Neural cell (in vitro differentiated cells): ENCODE measurements at regions not wholly inside any gene's neighbourhood (a gene's known extent, or its start where the extent isn't known, plus 50 kb on each side); places are given as distances from the start of the nearest gene placed in this dataset.
A peak's percentile ranks its signal among the peaks of the same experiment; 100 is the strongest.

ENCODE experiments used
- H2AFZ ChIP-seq: fragments of 200-600, 300-800 bp; sonication (generic), shearing (Covaris generic); 2 replicates; pipeline ENCODE4 v1.6.0; 2014; ENCODE audit warnings: low read depth, mild to moderate bottlenecking, antibody characterized with exemption, low read length, moderate library complexity
- H3F3A ChIP-seq: fragments of 200-600 bp; shearing (Covaris generic); 2 replicates; pipeline ENCODE4 v1.6.1; 2016; ENCODE audit warnings: mild to moderate bottlenecking, moderate library complexity, mixed read lengths, antibody characterized with exemption, low read length; ENCODE audit not compliant: insufficient read depth, poor library complexity, severe bottlenecking
- H3K27ac ChIP-seq: fragments of 200-600, 300-800 bp; sonication (generic), shearing (Covaris generic); 2 replicates; pipeline ENCODE4 v1.5.1; 2014; ENCODE audit warnings: mild to moderate bottlenecking, low read length, moderate library complexity
- H3K27me3 ChIP-seq: fragments of 300-800, 200-600 bp; sonication (generic), shearing (Covaris generic); 2 replicates; pipeline ENCODE4 v1.6.0; 2014; ENCODE audit warnings: mild to moderate bottlenecking, low read depth, low read length, moderate library complexity; ENCODE audit not compliant: insufficient read depth
- H3K36me3 ChIP-seq: fragments of 300-800, 200-600 bp; sonication (generic), shearing (Covaris generic); 2 replicates; pipeline ENCODE4 v1.5.1; 2014; ENCODE audit warnings: mild to moderate bottlenecking, antibody characterized with exemption, low read length, moderate library complexity; ENCODE audit not compliant: insufficient read depth
- H3K4me2 ChIP-seq: fragments of 300-800, 200-600 bp; sonication (generic), shearing (Covaris generic); 2 replicates; pipeline ENCODE4 v1.6.0; 2014; ENCODE audit warnings: mild to moderate bottlenecking, low read length
- H3K4me3 ChIP-seq: fragments of 300-800, 200-600 bp; sonication (generic), shearing (Covaris generic); 2 replicates; pipeline ENCODE4 v1.5.1; 2014; ENCODE audit warnings: mild to moderate bottlenecking, low read length, moderate library complexity
- H3K79me2 ChIP-seq: fragments of 200-600 bp; shearing (Covaris generic); replicated peaks from 2 replicates; pipeline ENCODE4 v1.6.0; 2014; ENCODE audit warnings: mild to moderate bottlenecking, low read length, moderate library complexity; ENCODE audit not compliant: insufficient read depth
- H3K9ac ChIP-seq: fragments of 300-800, 200-600 bp; sonication (generic), shearing (Covaris generic); 2 replicates; pipeline ENCODE4 v1.6.1; 2016; ENCODE audit warnings: mild to moderate bottlenecking, low read length, mixed read lengths
- H3K9me2 ChIP-seq: fragments of 200-600 bp; shearing (Covaris generic); 2 replicates; pipeline ENCODE4 v1.6.1; 2016; ENCODE audit warnings: mild to moderate bottlenecking, low read length, mixed read lengths; ENCODE audit not compliant: insufficient read depth
- H3K9me3 ChIP-seq: fragments of 200-600, 300-800 bp; sonication (generic), shearing (Covaris generic); 2 replicates; pipeline ENCODE4 v1.6.1; 2016; ENCODE audit warnings: mild to moderate bottlenecking, mixed run types, low read length, moderate library complexity, mixed read lengths
- H4K20me1 ChIP-seq: fragments of 200-600 bp; shearing (Covaris generic); 2 replicates; pipeline ENCODE4 v1.6.1; 2016; ENCODE audit warnings: mild to moderate bottlenecking, mixed run types; ENCODE audit not compliant: insufficient read depth
- EP300 ChIP-seq: fragments of 450-650 bp; conservative IDR thresholded peaks from 2 replicates; pipeline ENCODE4 v1.6.1; 2014; ENCODE audit warnings: antibody characterized with exemption, mild to moderate bottlenecking, moderate library complexity; ENCODE audit not compliant: poor library complexity, severe bottlenecking
- EZH2 ChIP-seq: fragments of 200-600, 300-800 bp; shearing (Covaris generic), sonication (generic); IDR thresholded peaks from 2 replicates; pipeline ENCODE4 v1.6.1; 2014; ENCODE audit warnings: antibody characterized with exemption, low read length, borderline replicate concordance, mild to moderate bottlenecking; ENCODE audit not compliant: insufficient read depth, poor library complexity, severe bottlenecking
- MXI1 ChIP-seq: fragments of 450-650 bp; conservative IDR thresholded peaks from 2 replicates; pipeline ENCODE4 v1.6.1; 2014; ENCODE audit warnings: antibody characterized with exemption, mild to moderate bottlenecking; ENCODE audit not compliant: poor library complexity, severe bottlenecking
- POLR2AphosphoS5 ChIP-seq: IDR thresholded peaks from 2 replicates; pipeline ENCODE4 v1.6.1; 2012
- RAD21 ChIP-seq: fragments of 450-650 bp; conservative IDR thresholded peaks from 2 replicates; pipeline ENCODE4 v1.6.1; 2014; ENCODE audit warnings: antibody characterized with exemption, mild to moderate bottlenecking, moderate library complexity
- SMC3 ChIP-seq: fragments of 450-650 bp; conservative IDR thresholded peaks from 2 replicates; pipeline ENCODE4 v1.6.1; 2014; ENCODE audit warnings: antibody characterized with exemption, mild to moderate bottlenecking, moderate library complexity; ENCODE audit not compliant: poor library complexity
- TAF1 ChIP-seq: IDR thresholded peaks from 2 replicates; pipeline ENCODE4 v1.6.1; 2012; ENCODE audit warnings: low read depth
- TF ChIP-seq, protein P1 (sequence below): IDR thresholded peaks from 2 replicates; pipeline ENCODE4 v1.6.1; 2012; ENCODE audit warnings: borderline replicate concordance
- TF ChIP-seq, protein P2 (sequence below): fragments of 450-650 bp; IDR thresholded peaks from 2 replicates; pipeline ENCODE4 v1.5.1; 2014; ENCODE audit warnings: antibody characterized with exemption, mild to moderate bottlenecking, moderate library complexity; ENCODE audit not compliant: poor library complexity, severe bottlenecking

DNA sequence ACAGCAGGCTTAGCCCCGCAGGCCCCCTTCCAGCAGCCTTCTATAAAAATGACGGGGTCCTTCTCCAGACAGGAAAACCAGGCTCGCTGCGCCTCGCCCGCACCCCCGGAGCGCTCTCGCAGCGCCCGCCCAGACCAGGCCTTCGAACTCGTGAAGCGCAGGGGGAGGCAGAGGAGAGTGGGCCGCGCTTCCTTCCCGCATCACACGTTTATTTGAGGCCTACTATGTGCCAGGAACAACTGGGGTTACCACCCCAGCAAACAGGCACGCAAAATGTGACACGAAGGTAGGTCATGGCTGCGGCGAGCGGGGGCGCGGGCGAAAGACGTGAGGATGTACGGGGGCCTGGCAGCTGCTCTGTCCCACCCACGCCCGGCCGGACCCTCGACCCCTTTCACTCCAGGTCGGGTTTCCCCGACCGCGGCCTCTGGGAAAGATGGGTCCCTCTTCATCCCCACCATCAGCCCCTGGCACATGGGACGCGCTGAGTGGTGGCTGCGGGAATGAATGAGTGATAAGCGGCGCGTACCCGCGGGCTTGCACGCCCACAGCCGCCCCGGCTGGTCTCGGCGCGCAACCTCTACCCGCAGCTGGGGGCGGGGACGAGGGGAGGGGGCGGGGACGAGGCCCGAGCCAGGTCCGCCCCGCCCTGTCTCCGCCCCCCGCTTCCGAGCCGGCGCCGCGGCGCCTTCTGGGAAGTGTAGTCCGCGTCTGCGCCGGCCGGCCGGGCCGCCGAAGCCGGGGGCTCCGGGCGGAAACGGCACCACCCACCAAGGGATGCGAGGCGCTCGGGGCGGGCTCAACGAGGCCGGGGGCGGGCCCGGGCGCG lies 59.1 kb downstream of the ZNF467 start:
- peaks cover 8% of the 10 kb centered on the region for H3K79me2 ChIP-seq
- H3K4me2 ChIP-seq = no peak overlapping the region
- peak overlapping the region; percentile 65 for H3K9ac ChIP-seq
- H3K27me3 ChIP-seq = no peaks in the 10 kb centered on the region
- H3F3A ChIP-seq = no peaks in the 10 kb centered on the region
- H3K27ac ChIP-seq = no peak overlapping the region
- TF ChIP-seq MXI1 (no peak), SMC3 (peak; percentile 19), POLR2AphosphoS5 (peak; percentile 46), EZH2 (no peak), TAF1 (peak; percentile 34)
- TF ChIP-seq, protein P1, sequence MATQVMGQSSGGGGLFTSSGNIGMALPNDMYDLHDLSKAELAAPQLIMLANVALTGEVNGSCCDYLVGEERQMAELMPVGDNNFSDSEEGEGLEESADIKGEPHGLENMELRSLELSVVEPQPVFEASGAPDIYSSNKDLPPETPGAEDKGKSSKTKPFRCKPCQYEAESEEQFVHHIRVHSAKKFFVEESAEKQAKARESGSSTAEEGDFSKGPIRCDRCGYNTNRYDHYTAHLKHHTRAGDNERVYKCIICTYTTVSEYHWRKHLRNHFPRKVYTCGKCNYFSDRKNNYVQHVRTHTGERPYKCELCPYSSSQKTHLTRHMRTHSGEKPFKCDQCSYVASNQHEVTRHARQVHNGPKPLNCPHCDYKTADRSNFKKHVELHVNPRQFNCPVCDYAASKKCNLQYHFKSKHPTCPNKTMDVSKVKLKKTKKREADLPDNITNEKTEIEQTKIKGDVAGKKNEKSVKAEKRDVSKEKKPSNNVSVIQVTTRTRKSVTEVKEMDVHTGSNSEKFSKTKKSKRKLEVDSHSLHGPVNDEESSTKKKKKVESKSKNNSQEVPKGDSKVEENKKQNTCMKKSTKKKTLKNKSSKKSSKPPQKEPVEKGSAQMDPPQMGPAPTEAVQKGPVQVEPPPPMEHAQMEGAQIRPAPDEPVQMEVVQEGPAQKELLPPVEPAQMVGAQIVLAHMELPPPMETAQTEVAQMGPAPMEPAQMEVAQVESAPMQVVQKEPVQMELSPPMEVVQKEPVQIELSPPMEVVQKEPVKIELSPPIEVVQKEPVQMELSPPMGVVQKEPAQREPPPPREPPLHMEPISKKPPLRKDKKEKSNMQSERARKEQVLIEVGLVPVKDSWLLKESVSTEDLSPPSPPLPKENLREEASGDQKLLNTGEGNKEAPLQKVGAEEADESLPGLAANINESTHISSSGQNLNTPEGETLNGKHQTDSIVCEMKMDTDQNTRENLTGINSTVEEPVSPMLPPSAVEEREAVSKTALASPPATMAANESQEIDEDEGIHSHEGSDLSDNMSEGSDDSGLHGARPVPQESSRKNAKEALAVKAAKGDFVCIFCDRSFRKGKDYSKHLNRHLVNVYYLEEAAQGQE = peak; percentile 35
- no peaks in the 10 kb centered on the region for H3K36me3 ChIP-seq
- peak overlapping the region; percentile 65 for H2AFZ ChIP-seq
- peak overlapping the region; percentile 74 for H3K4me3 ChIP-seq
- H3K9me2 ChIP-seq = no peaks in the 10 kb centered on the region
- no peaks in the 10 kb centered on the region for H4K20me1 ChIP-seq
- no peaks in the 10 kb centered on the region for H3K9me3 ChIP-seq

- H2AFZ ChIP-seq = no peak overlapping the region
- H3K27me3 ChIP-seq = no peaks in the 10 kb centered on the region
- no peak overlapping the region for H3K9ac ChIP-seq
Measured at GRCh38 chr7:149713731-149714068, 59.7 kb downstream of the ZNF467 start.

More at GRCh38 chr7:149713731-149714068, 59.7 kb downstream of the ZNF467 start:
- no peak overlapping the region for H3K27ac ChIP-seq
- H3K9me2 ChIP-seq = no peaks in the 10 kb centered on the region
- no peaks in the 10 kb centered on the region for H4K20me1 ChIP-seq
- no peak overlapping the region for H3K4me2 ChIP-seq
- no peaks in the 10 kb centered on the region for H3F3A ChIP-seq
- TF ChIP-seq EZH2 (no peak), TAF1 (no peak), EP300 (no peak), MXI1 (no peak), POLR2AphosphoS5 (no peak), SMC3 (no peak), RAD21 (no peak)
- TF ChIP-seq, protein P1 = no peak
- TF ChIP-seq, protein P2, sequence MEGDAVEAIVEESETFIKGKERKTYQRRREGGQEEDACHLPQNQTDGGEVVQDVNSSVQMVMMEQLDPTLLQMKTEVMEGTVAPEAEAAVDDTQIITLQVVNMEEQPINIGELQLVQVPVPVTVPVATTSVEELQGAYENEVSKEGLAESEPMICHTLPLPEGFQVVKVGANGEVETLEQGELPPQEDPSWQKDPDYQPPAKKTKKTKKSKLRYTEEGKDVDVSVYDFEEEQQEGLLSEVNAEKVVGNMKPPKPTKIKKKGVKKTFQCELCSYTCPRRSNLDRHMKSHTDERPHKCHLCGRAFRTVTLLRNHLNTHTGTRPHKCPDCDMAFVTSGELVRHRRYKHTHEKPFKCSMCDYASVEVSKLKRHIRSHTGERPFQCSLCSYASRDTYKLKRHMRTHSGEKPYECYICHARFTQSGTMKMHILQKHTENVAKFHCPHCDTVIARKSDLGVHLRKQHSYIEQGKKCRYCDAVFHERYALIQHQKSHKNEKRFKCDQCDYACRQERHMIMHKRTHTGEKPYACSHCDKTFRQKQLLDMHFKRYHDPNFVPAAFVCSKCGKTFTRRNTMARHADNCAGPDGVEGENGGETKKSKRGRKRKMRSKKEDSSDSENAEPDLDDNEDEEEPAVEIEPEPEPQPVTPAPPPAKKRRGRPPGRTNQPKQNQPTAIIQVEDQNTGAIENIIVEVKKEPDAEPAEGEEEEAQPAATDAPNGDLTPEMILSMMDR = no peak
- no peaks in the 10 kb centered on the region for H3K36me3 ChIP-seq
- peak overlapping the region; percentile 74 for H3K4me3 ChIP-seq
- H3K79me2 ChIP-seq = peaks cover 8% of the 10 kb centered on the region
- no peaks in the 10 kb centered on the region for H3K9me3 ChIP-seq
